K562 (cell line): ENCODE measurements at regions not wholly inside any gene's neighbourhood (a gene's known extent, or its start where the extent isn't known, plus 50 kb on each side); places are given as distances from the start of the nearest gene placed in this dataset.
A peak's percentile ranks its signal among the peaks of the same experiment; 100 is the strongest.

Experiments
- BRD9 ChIP-seq: fragments of 450-650 bp; IDR thresholded peaks from 2 replicates; pipeline ENCODE4 v1.6.1; 2018; ENCODE audit warnings: low read depth; ENCODE audit not compliant: partially characterized antibody
- COPS2 ChIP-seq: fragments of 450-650 bp; conservative IDR thresholded peaks from 2 replicates; pipeline ENCODE4 v1.6.1; 2016; ENCODE audit warnings: mild to moderate bottlenecking, moderate library complexity
- CTCFL ChIP-seq: IDR thresholded peaks from 2 replicates; pipeline ENCODE4 v1.6.1; 2011; ENCODE audit warnings: borderline replicate concordance, low read depth, mild to moderate bottlenecking, moderate library complexity, low read length; ENCODE audit not compliant: insufficient read depth, poor library complexity, severe bottlenecking
- GABPB1 ChIP-seq: sonication (generic); formaldehyde crosslinking; IDR thresholded peaks from 2 replicates; pipeline ENCODE4 v1.8.0; 2022; ENCODE audit warnings: mild to moderate bottlenecking, missing genetic modification reagents
- KLF6 ChIP-seq: fragments of 250-450 bp; sonication (Bioruptor Pico); IDR thresholded peaks from 2 replicates; pipeline ENCODE4 v1.4.0; 2020; ENCODE audit warnings: mild to moderate bottlenecking, moderate library complexity, borderline replicate concordance
- L3MBTL2 ChIP-seq: fragments of 450-650 bp; IDR thresholded peaks from 2 replicates; pipeline ENCODE4 v1.6.1; 2016; ENCODE audit warnings: mild to moderate bottlenecking, moderate library complexity
- MIER1 ChIP-seq: fragments of 450-650 bp; IDR thresholded peaks from 2 replicates; pipeline ENCODE4 v1.6.1; 2016; ENCODE audit warnings: antibody characterized with exemption, mild to moderate bottlenecking, low read depth
- MTA2 ChIP-seq: fragments of 450-650 bp; IDR thresholded peaks from 2 replicates; pipeline ENCODE4 v1.6.1; 2016; ENCODE audit warnings: low read depth
- MTF1 ChIP-seq: fragments of 250-450 bp; sonication (Bioruptor Pico); IDR thresholded peaks from 2 replicates; pipeline ENCODE4 v1.9.0; 2021; ENCODE audit warnings: moderate library complexity, mild to moderate bottlenecking, inconsistent platforms, borderline replicate concordance
- NR2C2 ChIP-seq, 2 experiments: fragments of 200-800 bp in 1 of 2; sonication (Bioruptor generic) in 1 of 2; sonication (generic) in 1 of 2; formaldehyde crosslinking in 1 of 2; IDR thresholded peaks; 2 replicates each; pipeline versions ENCODE4 v1.6.1 to v1.8.0; 2016 to 2022; ENCODE audit warnings: mild to moderate bottlenecking in 1 of 2, missing compliant biosample characterization in 1 of 2, missing genetic modification characterization in 1 of 2, missing genetic modification reagents in 1 of 2
- POLR2AphosphoS5 ChIP-seq: IDR thresholded peaks from 2 replicates; pipeline ENCODE4 v1.6.1; 2011; ENCODE audit warnings: mild to moderate bottlenecking, low read depth, low read length, moderate library complexity; ENCODE audit not compliant: control insufficient read depth, insufficient read depth
- SPI1 ChIP-seq: IDR thresholded peaks from 2 replicates; pipeline ENCODE4 v1.6.1; 2011; ENCODE audit warnings: low read depth, low read length, control low read depth, borderline replicate concordance
- SRSF7 ChIP-seq: fragments of 200-400 bp; formaldehyde crosslinking; optimal IDR thresholded peaks from 2 replicates; pipeline ENCODE3; 2017; ENCODE audit warnings: mild to moderate bottlenecking, low read depth, low read length
- TAF15 ChIP-seq: fragments of 200-400 bp; formaldehyde crosslinking; IDR thresholded peaks from 2 replicates; pipeline ENCODE4 v1.6.1; 2017; ENCODE audit warnings: mild to moderate bottlenecking, low read depth, low read length, moderate library complexity
- THAP7 ChIP-seq: fragments of 250-450 bp; sonication (Bioruptor Pico); IDR thresholded peaks from 2 replicates; pipeline ENCODE4 v1.5.0; 2021
- TRIM25 ChIP-seq: fragments of 450-650 bp; IDR thresholded peaks from 2 replicates; pipeline ENCODE4 v1.7.0; 2016; ENCODE audit warnings: borderline replicate concordance
- U2AF2 ChIP-seq: fragments of 200-400 bp; formaldehyde crosslinking; optimal IDR thresholded peaks from 2 replicates; pipeline ENCODE3; 2017; ENCODE audit warnings: low read depth, mild to moderate bottlenecking, low read length
- XRCC3 ChIP-seq: fragments of 450-650 bp; IDR thresholded peaks from 2 replicates; pipeline ENCODE4 v1.6.1; 2017; ENCODE audit warnings: mild to moderate bottlenecking, moderate library complexity
- ZFX ChIP-seq: sonication (generic); formaldehyde crosslinking; IDR thresholded peaks from 2 replicates; pipeline ENCODE4 v1.8.0; 2022; ENCODE audit warnings: mild to moderate bottlenecking, missing genetic modification reagents, moderate library complexity
- ZNF134 ChIP-seq: fragments of 250-450 bp; sonication (Bioruptor Pico); conservative IDR thresholded peaks from 2 replicates; pipeline ENCODE4 v1.4.0; 2020
- ZNF24 ChIP-seq: fragments of 450-650 bp; IDR thresholded peaks from 2 replicates; pipeline ENCODE4 v1.6.1; 2016
- ZNF280B ChIP-seq: fragments of 250-450 bp; sonication (Bioruptor Pico); IDR thresholded peaks from 2 replicates; pipeline ENCODE4 v1.5.1; 2021; ENCODE audit warnings: mild to moderate bottlenecking
- ZNF764 ChIP-seq: fragments of 250-450 bp; sonication (Bioruptor Pico); IDR thresholded peaks from 2 replicates; pipeline ENCODE4 v1.4.0; 2020; ENCODE audit warnings: low read depth, mild to moderate bottlenecking, moderate library complexity

- no peak for TF ChIP-seq ZNF280B
- TF ChIP-seq U2AF2, result no peak
- no peak for TF ChIP-seq ZNF134
- peak; percentile 37; the same call in 1 of the 2 replicates for TF ChIP-seq ZFX (CRISPR knock-in tag)
- TF ChIP-seq MTA2, result no peak
- no peak for TF ChIP-seq NR2C2 (CRISPR knock-in tag; IDR thresholded peaks at IDR 0.05)
- TF ChIP-seq NR2C2 (tag; IDR thresholded peaks at IDR 0.05), result no peak
- no peak for TF ChIP-seq L3MBTL2
- TF ChIP-seq SPI1, result no peak
- no peak for TF ChIP-seq ZNF764 (CRISPR knock-in tag)
- no peak for TF ChIP-seq TAF15
- no peak for TF ChIP-seq COPS2
- no peak for TF ChIP-seq GABPB1 (CRISPR knock-in tag)
- TF ChIP-seq BRD9, result no peak
- TF ChIP-seq THAP7 (CRISPR knock-in tag), result no peak
- no peak; the same call in 1 of the 2 replicates for TF ChIP-seq KLF6
- no peak for TF ChIP-seq SRSF7
- TF ChIP-seq ZNF24, result no peak
- TF ChIP-seq CTCFL, result no peak
- TF ChIP-seq TRIM25, result no peak
- no peak for TF ChIP-seq XRCC3
- TF ChIP-seq POLR2AphosphoS5, result peak; percentile 14; the same call in 1 of the 2 replicates
- no peak for TF ChIP-seq MTF1 (CRISPR knock-in tag)
- no peak for TF ChIP-seq MIER1
These were observed 65.9 kb downstream of the KCNRG start (continued) for GRCh38 chr13:50080911-50081678.
